Glutamatergic neuron (in vitro differentiated cells): ENCODE measurements at regions not wholly inside any gene's neighbourhood (a gene's known extent, or its start where the extent isn't known, plus 50 kb on each side); places are given as distances from the start of the nearest gene placed in this dataset.

ENCODE experiments used
- DNase-seq: peaks from one replicate; pipeline ENCODE4 v3.0.0; 2022
- H3K27ac Mint-ChIP-seq: one replicate; pipeline ENCODE4 v1.8.0; 2020; ENCODE audit warnings: mild to moderate bottlenecking, mixed read lengths, inconsistent platforms; ENCODE audit not compliant: unreplicated experiment
- H3K27me3 Mint-ChIP-seq: one replicate; pipeline ENCODE4 v1.8.0; 2020; ENCODE audit warnings: mild to moderate bottlenecking, moderate library complexity, mixed read lengths, inconsistent platforms; ENCODE audit not compliant: unreplicated experiment
- H3K36me3 Mint-ChIP-seq: one replicate; pipeline ENCODE4 v1.8.0; 2020; ENCODE audit warnings: mild to moderate bottlenecking, mixed read lengths, inconsistent platforms; ENCODE audit not compliant: unreplicated experiment
- H3K4me1 Mint-ChIP-seq: one replicate; pipeline ENCODE4 v1.8.0; 2020; ENCODE audit warnings: mild to moderate bottlenecking, low read depth, mixed read lengths, inconsistent platforms; ENCODE audit not compliant: unreplicated experiment
- H3K4me3 Mint-ChIP-seq: one replicate; pipeline ENCODE4 v1.8.0; 2020; ENCODE audit warnings: mild to moderate bottlenecking, mixed read lengths, inconsistent platforms; ENCODE audit not compliant: unreplicated experiment
- H3K9me3 Mint-ChIP-seq: one replicate; pipeline ENCODE4 v1.8.0; 2020; ENCODE audit warnings: mild to moderate bottlenecking, moderate library complexity, mixed read lengths, inconsistent platforms; ENCODE audit not compliant: unreplicated experiment
- CTCF ChIP-seq: fragments of 200-600 bp; sonication (generic); IDR thresholded peaks from one replicate; pipeline ENCODE4 v1.5.0; 2021; ENCODE audit not compliant: partially characterized antibody, unreplicated experiment

GRCh38 chr11:134630861-134631260, 218.8 kb upstream of the B3GAT1 start:
- no peak overlapping the region for H3K4me3 Mint-ChIP-seq
- H3K27ac Mint-ChIP-seq = no peak overlapping the region
- no peaks in the 10 kb centered on the region for H3K27me3 Mint-ChIP-seq
- H3K9me3 Mint-ChIP-seq = peaks cover 3% of the 10 kb centered on the region
- DNase-seq = no peak
- no peaks in the 10 kb centered on the region for H3K36me3 Mint-ChIP-seq
- peaks cover 8% of the 10 kb centered on the region for H3K4me1 Mint-ChIP-seq
- no peak for TF ChIP-seq CTCF

GRCh38 chr11:134628426-134628825, 216.4 kb upstream of the B3GAT1 start:
- H3K4me3 Mint-ChIP-seq = no peak overlapping the region
- H3K4me1 Mint-ChIP-seq = peaks cover 5% of the 10 kb centered on the region
- H3K27ac Mint-ChIP-seq = no peak overlapping the region
- H3K36me3 Mint-ChIP-seq = no peaks in the 10 kb centered on the region
- peaks cover 2% of the 10 kb centered on the region for H3K9me3 Mint-ChIP-seq
- TF ChIP-seq CTCF = no peak
- H3K27me3 Mint-ChIP-seq = no peaks in the 10 kb centered on the region
- DNase-seq = no peak

DNA sequence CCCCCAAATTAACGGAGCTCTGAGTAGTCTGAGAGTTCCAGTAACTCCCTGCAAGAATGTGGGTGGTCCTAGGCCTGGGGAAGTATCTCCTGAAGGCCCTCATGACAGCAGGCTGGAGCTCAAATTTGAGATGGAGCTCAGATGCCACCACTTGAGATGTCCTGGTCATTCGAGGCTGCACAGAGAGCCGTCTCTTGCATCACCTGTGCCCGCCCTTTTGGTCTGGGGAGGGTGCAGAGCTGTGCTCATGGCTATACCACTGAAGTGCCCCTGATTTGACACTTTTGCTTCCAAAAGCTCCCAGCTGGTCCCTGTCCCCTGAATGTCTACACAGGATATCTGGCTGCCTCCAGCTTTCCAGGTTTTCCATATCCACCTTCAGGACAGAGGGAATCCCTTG, 214.0 kb upstream of the B3GAT1 start:
- no peak for TF ChIP-seq CTCF
- DNase-seq = no peak
- Mint-ChIP-seq H3K9me3 (peaks cover 2% of the 10 kb centered on the region), H3K36me3 (no peaks in the 10 kb centered on the region), H3K4me3 (no peak overlapping the region), H3K27me3 (peaks cover 2% of the 10 kb centered on the region), H3K27ac (no peak overlapping the region), H3K4me1 (peaks cover 5% of the 10 kb centered on the region)

DNA sequence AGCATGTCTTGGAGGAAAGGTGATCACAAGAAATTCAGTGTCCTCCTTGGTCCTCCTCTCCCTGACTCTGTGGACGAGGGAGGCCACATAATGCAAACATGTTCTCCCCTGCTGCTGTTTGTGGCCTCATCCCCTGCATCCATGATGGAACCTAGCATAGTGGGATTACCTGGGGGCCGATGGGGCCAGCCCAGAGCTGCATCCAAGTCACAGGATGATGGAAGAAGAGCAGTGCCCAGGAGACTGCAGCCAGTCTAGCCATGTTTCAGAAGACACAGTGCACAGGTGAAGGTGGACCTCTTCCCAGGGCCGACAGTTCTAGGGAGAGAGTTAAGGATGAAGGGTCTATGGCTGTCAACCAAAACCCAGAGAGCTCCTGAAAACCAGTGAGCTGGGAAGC, 213.6 kb upstream of the B3GAT1 start:
- peaks cover 5% of the 10 kb centered on the region for H3K4me1 Mint-ChIP-seq
- no peak for TF ChIP-seq CTCF
- H3K27ac Mint-ChIP-seq = no peak overlapping the region
- no peaks in the 10 kb centered on the region for H3K36me3 Mint-ChIP-seq
- H3K4me3 Mint-ChIP-seq = no peak overlapping the region
- peaks cover 2% of the 10 kb centered on the region for H3K27me3 Mint-ChIP-seq
- no peak for DNase-seq
- peaks cover 1% of the 10 kb centered on the region for H3K9me3 Mint-ChIP-seq

- Mint-ChIP-seq H3K27ac (no peak overlapping the region), H3K27me3 (peaks cover 2% of the 10 kb centered on the region), H3K36me3 (no peaks in the 10 kb centered on the region), H3K9me3 (no peaks in the 10 kb centered on the region), H3K4me1 (peaks cover 5% of the 10 kb centered on the region), H3K4me3 (no peak overlapping the region)
- no peak for TF ChIP-seq CTCF
- DNase-seq = no peak
Observed at GRCh38 chr11:134625151-134625550, 213.1 kb upstream of the B3GAT1 start.
